Endothelial cell (in vitro differentiated cells): ENCODE measurements at regions not wholly inside any gene's neighbourhood (a gene's known extent, or its start where the extent isn't known, plus 50 kb on each side); places are given as distances from the start of the nearest gene placed in this dataset. TPM values are rescaled to one million over a fixed set of nuclear protein-coding genes. Genes with fewer than 3 reads are reported as not detected.

Experiments used
- DNase-seq: peaks from one replicate; pipeline ENCODE4 v3.0.0; 2021; ENCODE audit warnings: low spot score
- H3K27ac Mint-ChIP-seq: one replicate; pipeline ENCODE4 v1.8.0; 2021; ENCODE audit warnings: mixed read lengths, inconsistent platforms; ENCODE audit not compliant: unreplicated experiment
- H3K27me3 Mint-ChIP-seq: one replicate; pipeline ENCODE4 v1.8.0; 2021; ENCODE audit warnings: mild to moderate bottlenecking, moderate library complexity, mixed read lengths, inconsistent platforms; ENCODE audit not compliant: unreplicated experiment
- H3K36me3 Mint-ChIP-seq: one replicate; pipeline ENCODE4 v1.8.0; 2021; ENCODE audit warnings: mild to moderate bottlenecking, low read depth, mixed read lengths, inconsistent platforms; ENCODE audit not compliant: unreplicated experiment
- H3K4me1 Mint-ChIP-seq: one replicate; pipeline ENCODE4 v1.8.0; 2021; ENCODE audit warnings: mild to moderate bottlenecking, mixed read lengths, inconsistent platforms; ENCODE audit not compliant: unreplicated experiment
- H3K4me3 Mint-ChIP-seq: one replicate; pipeline ENCODE4 v1.8.0; 2021; ENCODE audit warnings: mild to moderate bottlenecking, mixed read lengths, inconsistent platforms; ENCODE audit not compliant: unreplicated experiment
- H3K9me3 Mint-ChIP-seq: one replicate; pipeline ENCODE4 v1.8.0; 2021; ENCODE audit warnings: mixed read lengths, inconsistent platforms; ENCODE audit not compliant: unreplicated experiment
- CTCF ChIP-seq: fragments of 200-600 bp; sonication (generic); IDR thresholded peaks from one replicate; pipeline ENCODE4 v1.5.0; 2021; ENCODE audit warnings: antibody characterized with exemption; ENCODE audit not compliant: unreplicated experiment
- microRNA-seq: library from miRNA; unstranded; fragments of <30 nt; microRNA quantifications from one replicate; pipeline ENCODE4, GENCODE V29; 2020; ENCODE audit not compliant: unreplicated experiment

GRCh38 chr4:61129971-61130370 lies 70.2 kb upstream of the ADGRL3 start:
- Mint-ChIP-seq H3K27me3 (no peaks in the 10 kb centered on the region), H3K9me3 (no peaks in the 10 kb centered on the region), H3K36me3 (no peaks in the 10 kb centered on the region), H3K27ac (no peak overlapping the region), H3K4me3 (no peak overlapping the region), H3K4me1 (no peaks in the 10 kb centered on the region)
- TF ChIP-seq CTCF, result no peak
- DNase-seq, result no peak

DNA sequence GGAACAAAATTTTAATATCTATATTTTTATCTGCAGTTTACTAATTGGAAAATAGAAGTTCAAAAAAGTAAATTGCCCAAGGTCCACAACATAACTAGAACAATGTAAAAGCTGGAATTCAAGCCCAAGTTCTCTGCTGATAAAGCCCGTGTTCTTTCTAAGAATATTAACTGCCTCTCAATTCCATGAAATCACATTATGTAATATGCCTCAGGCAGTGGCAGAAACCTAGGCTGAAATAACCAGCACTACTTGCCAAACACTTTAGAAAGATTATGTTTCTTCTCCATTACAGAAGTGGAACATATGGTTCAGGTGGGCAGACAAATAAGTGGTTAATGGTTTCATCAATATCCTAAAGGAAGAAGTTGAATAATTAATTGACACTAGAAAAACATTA lies 56.7 kb upstream of the ADGRL3 start:
- no peak overlapping the region for H3K4me3 Mint-ChIP-seq
- H3K27me3 Mint-ChIP-seq, result no peaks in the 10 kb centered on the region

DNA sequence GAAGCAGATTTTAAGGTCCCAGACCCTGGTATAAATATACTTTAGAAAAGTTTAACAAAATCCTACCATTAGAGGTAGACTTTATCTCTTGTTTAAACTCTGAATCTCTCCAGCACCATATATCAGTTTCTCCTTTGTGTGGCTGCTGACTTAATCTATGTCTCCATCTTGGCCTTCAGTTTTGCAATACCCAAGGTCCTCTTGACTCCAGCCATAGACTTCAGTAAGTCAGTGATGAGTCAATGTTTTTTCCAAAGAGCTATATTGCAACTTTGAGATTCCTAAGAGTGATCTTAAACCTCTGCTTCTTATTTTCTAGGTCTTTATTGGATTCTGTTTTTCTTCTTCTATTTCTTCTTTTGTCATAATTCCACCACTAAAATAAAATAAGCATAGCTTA lies 50.8 kb upstream of the ADGRL3 start:
- Mint-ChIP-seq H3K4me3 (no peak overlapping the region), H3K36me3 (no peaks in the 10 kb centered on the region), H3K4me1 (no peaks in the 10 kb centered on the region), H3K27me3 (no peaks in the 10 kb centered on the region), H3K27ac (no peak overlapping the region), H3K9me3 (no peaks in the 10 kb centered on the region)
- no peak for TF ChIP-seq CTCF
- no peak for DNase-seq

More for the DNA sequence above, 56.7 kb upstream of the ADGRL3 start:
- no peaks in the 10 kb centered on the region for H3K4me1 Mint-ChIP-seq
- H3K9me3 Mint-ChIP-seq, result no peaks in the 10 kb centered on the region
- H3K36me3 Mint-ChIP-seq, result no peaks in the 10 kb centered on the region
- no peak for TF ChIP-seq CTCF
- DNase-seq, result no peak
- H3K27ac Mint-ChIP-seq, result no peak overlapping the region

Small RNA genes in the stretch of these regions (microRNA-seq; reads per million reads assigned to microRNA genes)
- gene MIR548AG1, result not detected
